Natural killer cell (primary cell): ENCODE measurements at regions not wholly inside any gene's neighbourhood (a gene's known extent, or its start where the extent isn't known, plus 50 kb on each side); places are given as distances from the start of the nearest gene placed in this dataset.

ENCODE experiments used
- ATAC-seq, 3 donors: fragments of 150-1000 bp in 2 of 3; fragments of 200-7000 bp in 1 of 3; cut with Tn5 transposase; 1 replicate in 1 of 3; 2 replicates in 2 of 3; pipeline ENCODE4 v1.10.0; 2021; ENCODE audit warnings: mild to moderate bottlenecking in 2 of 3, moderate library complexity in 2 of 3
- DNase-seq, 2 donors: peaks; one replicate each; pipeline versions ENCODE4 v3.0.0 to v3.0.0-alpha.2; 2013 to 2021; ENCODE audit warnings: mixed read lengths in 1 of 2
- H3K27ac ChIP-seq: one replicate; pipeline ENCODE4 v1.5.1; 2013; ENCODE audit warnings: mild to moderate bottlenecking, low read length
- H3K27me3 ChIP-seq: one replicate; pipeline ENCODE4 v1.6.1; 2013; ENCODE audit warnings: low read length; ENCODE audit not compliant: control insufficient read depth, insufficient read depth
- H3K36me3 ChIP-seq: one replicate; pipeline ENCODE4 v1.6.1; 2013; ENCODE audit warnings: low read length; ENCODE audit not compliant: control insufficient read depth, insufficient read depth
- H3K4me1 ChIP-seq: one replicate; pipeline ENCODE4 v1.6.1; 2013; ENCODE audit warnings: low read length; ENCODE audit not compliant: control insufficient read depth, insufficient read depth
- H3K4me3 ChIP-seq: one replicate; pipeline ENCODE4 v1.5.1; 2013; ENCODE audit warnings: low read length
- H3K9me3 ChIP-seq: one replicate; pipeline ENCODE4 v1.6.1; 2013; ENCODE audit warnings: low read length; ENCODE audit not compliant: control insufficient read depth, insufficient read depth
- H3K27ac Mint-ChIP-seq, 2 donors: one replicate each; pipeline ENCODE4 v1.8.0; 2022; ENCODE audit warnings: mild to moderate bottlenecking in 2 of 2, mixed read lengths in 2 of 2, moderate library complexity in 1 of 2
- H3K27me3 Mint-ChIP-seq, 2 donors: one replicate each; pipeline ENCODE4 v1.8.0; 2022; ENCODE audit warnings: low read depth in 2 of 2, mixed read lengths in 2 of 2
- H3K36me3 Mint-ChIP-seq: one replicate; pipeline ENCODE4 v1.8.0; 2022; ENCODE audit warnings: mixed read lengths
- H3K4me1 Mint-ChIP-seq, 2 donors: one replicate each; pipeline ENCODE4 v1.8.0; 2022; ENCODE audit warnings: mixed read lengths in 2 of 2
- H3K4me3 Mint-ChIP-seq: one replicate; pipeline ENCODE4 v1.8.0; 2022; ENCODE audit warnings: mild to moderate bottlenecking, moderate library complexity, mixed read lengths
- H3K9me3 Mint-ChIP-seq, 2 donors: one replicate each; pipeline ENCODE4 v1.8.0; 2022; ENCODE audit warnings: mixed read lengths in 2 of 2
- CTCF ChIP-seq: fragments of 200-600 bp; IDR thresholded peaks from one replicate; pipeline ENCODE4 v1.8.0; 2022; ENCODE audit warnings: antibody characterized with exemption
- WGBS: methylation state at CpG from one replicate; pipeline ENCODE4 v1.1.7; 2013; ENCODE audit warnings: missing lambda C conversion rate; ENCODE audit not compliant: insufficient coverage; 5-methylcytosine and 5-hydroxymethylcytosine counted together
- intact Hi-C: fragments of 100-400 bp; cut with micrococcal nuclease; formaldehyde crosslinking; loops from one replicate; pipeline ENCODE4 v1.14.2; 2022

- no peak for ATAC-seq
- DNase-seq: no peak
- no peaks in the 10 kb centered on the region for H3K9me3 Mint-ChIP-seq
- H3K4me3 Mint-ChIP-seq: no peak overlapping the region
- H3K27ac Mint-ChIP-seq: no peak overlapping the region
- intact Hi-C loops: no loop called here
- H3K36me3 Mint-ChIP-seq: no peaks in the 10 kb centered on the region
- TF ChIP-seq CTCF: no peak
- H3K4me1 Mint-ChIP-seq: no peaks in the 10 kb centered on the region
- no peaks in the 10 kb centered on the region for H3K9me3 ChIP-seq
- H3K27me3 Mint-ChIP-seq: peaks cover 10 to 11% of the 10 kb centered on the region in 2 donors
- H3K36me3 ChIP-seq: no peaks in the 10 kb centered on the region
- 85% methylated on average over 6 of the region's 7 CpGs for WGBS
- no peaks in the 10 kb centered on the region for H3K27me3 ChIP-seq
- no peak overlapping the region for H3K4me3 ChIP-seq
- H3K27ac ChIP-seq: no peak overlapping the region
- no peaks in the 10 kb centered on the region for H3K4me1 ChIP-seq
These were observed 220.5 kb upstream of the XYLT1 start for GRCh38 chr16:17691106-17691898.

GRCh38 chr16:17685447-17685846, 214.7 kb upstream of the XYLT1 start:
- DNase-seq: no peak
- Histone ChIP-seq H3K9me3 (no peaks in the 10 kb centered on the region), H3K27me3 (no peaks in the 10 kb centered on the region), H3K4me3 (no peak overlapping the region), H3K4me1 (no peaks in the 10 kb centered on the region), H3K36me3 (no peaks in the 10 kb centered on the region), H3K27ac (no peak overlapping the region)
- H3K9me3 Mint-ChIP-seq: peaks cover under 1 to 2% of the 10 kb centered on the region in 2 donors
- intact Hi-C loops: loop anchor here (2.0 kb wide), 1 partner anchor 15 kb away; no protein-coding TSS in a partner anchor
- no peak for ATAC-seq
- no peak for TF ChIP-seq CTCF
- peaks cover 13 to 22% of the 10 kb centered on the region in 2 donors for H3K27me3 Mint-ChIP-seq
- no peak overlapping the region for H3K27ac Mint-ChIP-seq
- H3K4me1 Mint-ChIP-seq: no peaks in the 10 kb centered on the region
- peaks cover 5% of the 10 kb centered on the region for H3K36me3 Mint-ChIP-seq
- no peak overlapping the region for H3K4me3 Mint-ChIP-seq

- Mint-ChIP-seq H3K27ac (no peak overlapping the region), H3K4me3 (no peak overlapping the region), H3K9me3 (peaks cover 4 to 5% of the 10 kb centered on the region in 2 donors), H3K4me1 (no peaks in the 10 kb centered on the region), H3K27me3 (peaks cover 13 to 27% of the 10 kb centered on the region in 2 donors), H3K36me3 (peaks cover 11% of the 10 kb centered on the region)
- WGBS: 67% methylated on average over 1 of the region's 3 CpGs
- ATAC-seq (no peak), DNase-seq (no peak)
- H3K36me3 ChIP-seq: no peaks in the 10 kb centered on the region
- no peak overlapping the region for H3K27ac ChIP-seq
- H3K4me3 ChIP-seq: no peak overlapping the region
- no peaks in the 10 kb centered on the region for H3K4me1 ChIP-seq
- H3K27me3 ChIP-seq: no peaks in the 10 kb centered on the region
- intact Hi-C loops: no loop called here
- TF ChIP-seq CTCF: no peak
- no peaks in the 10 kb centered on the region for H3K9me3 ChIP-seq
These were observed 212.5 kb upstream of the XYLT1 start for GRCh38 chr16:17683281-17683680.

GRCh38 chr16:17676171-17676570, 205.4 kb upstream of the XYLT1 start:
- ATAC-seq: no peak
- no peak for TF ChIP-seq CTCF
- Mint-ChIP-seq H3K36me3 (peaks cover 11% of the 10 kb centered on the region), H3K27me3 (peaks cover 15% of the 10 kb centered on the region in 2 donors), H3K9me3 (peaks cover 4 to 5% of the 10 kb centered on the region in 2 donors), H3K27ac (no peak overlapping the region), H3K4me3 (no peak overlapping the region), H3K4me1 (no peaks in the 10 kb centered on the region)
- intact Hi-C loops: no loop called here
- Histone ChIP-seq H3K36me3 (no peaks in the 10 kb centered on the region), H3K9me3 (no peaks in the 10 kb centered on the region), H3K4me1 (no peaks in the 10 kb centered on the region), H3K27ac (no peak overlapping the region), H3K4me3 (no peak overlapping the region), H3K27me3 (no peaks in the 10 kb centered on the region)
- no peak for DNase-seq
- WGBS: 95% methylated on average over 3 of the region's 3 CpGs
